AG08395 (cell line): ENCODE measurements at regions not wholly inside any gene's neighbourhood (a gene's known extent, or its start where the extent isn't known, plus 50 kb on each side); places are given as distances from the start of the nearest gene placed in this dataset.

Experiments
- DNase-seq: peaks from one replicate; pipeline ENCODE4 v3.0.0; 2012; ENCODE audit warnings: mixed read lengths, low spot score

DNA sequence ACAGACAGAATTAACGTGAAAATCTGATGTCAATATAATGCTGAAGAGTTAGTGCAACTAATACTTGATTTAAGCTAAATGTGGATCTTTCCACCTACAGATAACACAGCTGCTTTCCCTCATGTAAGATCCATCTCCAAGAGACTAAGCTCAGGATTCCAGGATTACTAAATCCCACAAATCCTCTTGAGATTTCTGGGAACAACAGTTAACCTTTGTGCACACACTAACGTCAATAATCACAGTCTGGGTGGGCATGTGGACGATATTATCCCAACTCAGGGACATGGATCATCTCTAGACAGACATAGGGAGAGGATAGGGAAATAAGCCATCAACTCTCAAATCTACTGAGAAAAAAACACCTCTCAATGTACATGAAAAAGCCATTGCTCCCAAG is 432.6 kb downstream of the SATB2 start:
- no peak for DNase-seq

DNA sequence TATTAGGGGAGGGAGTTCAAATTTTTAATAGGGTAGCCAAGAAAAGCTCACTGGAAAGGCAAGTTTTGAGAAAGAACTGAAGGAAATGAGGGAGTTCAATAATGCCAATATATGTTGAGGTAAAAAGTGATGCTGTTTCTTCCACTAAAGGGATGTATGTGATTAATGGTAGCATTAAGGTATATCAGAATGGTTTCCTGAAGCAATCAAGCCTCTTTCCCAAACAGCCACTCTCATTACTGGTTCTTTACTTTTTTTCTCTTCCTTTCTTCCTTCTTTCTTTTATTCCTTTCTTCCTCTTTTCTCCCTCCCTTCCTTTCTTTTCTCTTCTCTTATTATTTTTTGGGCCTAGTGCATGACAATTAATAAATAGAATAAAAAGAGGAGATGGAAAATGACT is 433.5 kb downstream of the SATB2 start:
- no peak for DNase-seq

DNA sequence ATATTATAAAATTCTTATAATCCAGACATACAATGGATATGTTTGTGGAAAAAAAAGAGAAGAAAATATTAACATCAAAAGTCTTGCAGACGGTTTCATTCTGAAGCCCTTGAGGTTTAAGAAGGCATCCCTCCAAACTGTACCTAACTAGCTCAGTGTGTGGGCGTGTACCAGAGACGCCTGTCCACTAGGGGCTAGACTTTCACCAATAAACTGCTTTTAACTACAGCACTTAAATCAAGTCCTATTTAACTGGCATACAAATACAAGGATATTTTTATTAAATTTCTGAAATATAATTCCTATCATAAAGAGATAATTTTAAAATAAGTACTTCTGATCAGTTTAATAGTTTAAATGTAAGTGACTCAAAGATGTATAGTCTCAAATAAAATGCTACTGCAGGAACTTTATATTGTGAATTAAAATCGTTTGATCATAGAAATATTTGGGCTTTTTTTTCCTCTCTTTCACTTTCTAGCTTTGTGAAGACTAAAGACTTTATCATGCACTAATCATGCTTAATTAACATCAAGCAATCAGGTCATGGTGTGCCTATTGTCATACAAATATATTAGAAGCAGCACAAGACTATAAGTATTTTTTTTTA is 437.7 kb downstream of the SATB2 start:
- peak; percentile 44 for DNase-seq

DNA sequence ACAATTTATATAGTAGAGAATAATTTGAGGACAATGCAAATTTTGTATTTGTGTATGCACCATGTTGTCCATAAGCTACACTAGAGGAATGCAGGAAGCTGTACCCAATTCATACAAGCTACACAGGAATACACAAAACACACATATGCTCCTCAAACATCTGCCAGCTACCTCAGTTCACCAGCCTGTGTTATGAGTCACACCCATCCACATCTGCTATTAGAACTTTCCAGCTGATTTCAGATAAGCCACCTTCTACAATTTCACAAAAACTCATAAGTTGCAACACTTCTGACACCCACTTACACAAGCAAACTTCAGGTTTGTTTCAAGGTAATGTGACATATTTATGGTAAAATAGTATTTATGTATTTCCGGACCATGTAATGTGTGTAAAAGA is 438.9 kb downstream of the SATB2 start:
- no peak for DNase-seq

DNA sequence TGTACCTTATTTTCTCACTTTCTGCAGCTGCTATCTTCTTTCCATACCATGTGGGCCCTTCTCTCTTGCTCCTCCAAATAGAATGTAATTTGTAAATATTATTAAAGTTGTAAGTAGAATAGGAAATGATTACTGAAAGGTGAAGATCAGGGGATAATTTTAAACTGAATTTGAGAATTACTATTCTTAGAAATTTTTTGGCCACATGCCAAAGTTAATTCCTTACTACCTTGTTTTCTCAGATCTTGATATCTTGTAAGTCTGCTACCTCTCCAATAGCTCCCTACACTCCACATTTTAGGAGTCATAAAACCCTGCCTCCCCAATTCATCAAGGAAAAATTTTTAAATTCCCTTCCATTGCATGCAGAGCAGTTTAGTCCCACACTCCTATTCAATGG is 442.7 kb downstream of the SATB2 start:
- DNase-seq = no peak

DNA sequence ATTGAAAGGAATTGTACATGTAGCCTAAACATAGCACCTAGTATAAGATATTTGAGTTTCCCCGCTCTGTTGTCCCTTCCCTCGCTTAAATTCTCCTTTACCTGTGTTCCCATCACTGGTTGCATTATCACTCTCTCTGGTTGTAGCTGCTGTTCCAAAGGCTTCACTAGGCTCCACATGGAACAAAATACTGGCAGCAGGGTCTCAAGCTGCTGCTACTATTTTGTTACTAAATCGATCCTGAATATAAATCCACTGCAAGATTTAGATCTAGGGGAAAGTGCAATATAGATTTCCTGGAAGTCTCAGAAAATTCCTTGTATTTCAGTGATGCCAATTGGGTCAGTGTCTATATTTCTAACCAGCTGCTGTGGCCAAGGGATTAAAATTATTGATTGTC is 443.5 kb downstream of the SATB2 start:
- no peak for DNase-seq

DNA sequence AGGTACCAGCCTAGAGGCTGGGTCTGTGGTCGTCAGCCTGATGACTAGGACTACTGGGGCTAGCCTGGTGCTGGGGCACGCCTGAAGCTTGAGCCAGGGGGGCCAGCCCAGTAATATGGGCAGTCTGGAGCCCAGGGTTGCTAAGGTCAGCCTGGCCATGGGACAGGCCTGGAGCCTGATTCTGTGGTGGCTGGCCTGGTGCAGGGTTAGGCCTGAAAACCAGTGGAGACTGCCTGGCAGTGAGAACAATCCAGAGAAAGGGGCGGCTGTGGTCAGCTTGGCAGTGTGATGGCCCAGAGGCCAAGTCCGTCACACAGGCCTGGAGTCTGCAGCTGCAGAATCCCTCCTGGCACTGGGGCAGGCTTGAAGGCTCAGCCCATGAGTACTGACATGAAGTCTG is 445.8 kb downstream of the SATB2 start:
- DNase-seq = no peak

DNA sequence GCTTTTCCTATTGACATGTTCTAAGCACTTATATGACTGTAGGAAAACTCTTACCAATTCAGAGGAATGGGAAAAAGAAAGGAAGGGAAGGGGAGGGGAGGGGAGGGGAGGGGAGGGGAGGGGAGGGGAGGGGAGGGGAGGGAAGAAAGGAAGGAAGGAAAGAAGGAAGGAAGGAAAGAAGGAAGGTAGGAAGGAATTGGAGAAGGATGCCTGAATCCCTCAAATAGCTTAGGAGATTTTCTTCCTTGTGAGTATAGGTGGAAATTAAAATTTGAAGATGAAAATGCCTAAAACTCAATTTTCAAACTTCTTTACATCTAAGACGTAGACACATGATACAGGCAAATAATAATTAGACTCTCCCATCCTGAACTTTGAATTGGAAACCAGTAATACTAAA is 463.1 kb downstream of the SATB2 start:
- no peak for DNase-seq

DNA sequence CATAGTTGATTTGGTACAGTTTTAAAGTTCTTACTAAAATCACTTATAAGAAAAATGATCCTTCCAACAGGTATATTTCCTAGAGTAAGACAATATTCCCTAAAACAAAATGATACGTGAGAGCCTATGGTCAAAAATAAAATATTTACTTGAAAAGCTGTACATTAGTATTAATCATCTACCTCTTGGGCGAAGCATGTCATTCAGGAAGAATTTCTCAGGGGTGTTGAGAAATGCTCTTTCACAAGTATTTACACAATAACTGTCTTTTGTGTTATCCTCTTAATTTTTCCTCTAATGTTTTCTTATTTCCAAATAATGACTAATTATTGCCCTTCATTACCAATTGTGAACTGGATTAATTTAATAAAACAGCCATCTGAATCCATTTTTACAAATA is 466.3 kb downstream of the SATB2 start:
- DNase-seq = no peak

DNA sequence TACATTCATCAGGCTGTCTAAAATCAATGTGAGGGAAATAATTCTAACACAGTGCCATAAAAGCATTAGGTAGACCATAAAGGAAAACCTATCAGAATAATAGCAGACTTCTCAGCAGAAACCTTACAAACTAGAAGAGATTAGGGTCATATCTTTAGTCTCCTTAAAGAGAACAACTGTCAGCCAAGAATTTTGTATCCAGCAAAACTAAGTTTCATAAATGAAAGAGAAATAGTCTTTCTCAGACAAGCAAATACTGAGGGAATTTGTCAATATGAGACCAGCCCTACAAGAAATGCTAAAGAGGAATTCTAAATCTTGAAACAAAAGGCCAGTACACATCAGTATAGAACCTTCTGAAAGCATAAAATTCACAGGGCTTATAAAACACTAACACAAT is 482.0 kb downstream of the SATB2 start:
- DNase-seq = no peak

DNA sequence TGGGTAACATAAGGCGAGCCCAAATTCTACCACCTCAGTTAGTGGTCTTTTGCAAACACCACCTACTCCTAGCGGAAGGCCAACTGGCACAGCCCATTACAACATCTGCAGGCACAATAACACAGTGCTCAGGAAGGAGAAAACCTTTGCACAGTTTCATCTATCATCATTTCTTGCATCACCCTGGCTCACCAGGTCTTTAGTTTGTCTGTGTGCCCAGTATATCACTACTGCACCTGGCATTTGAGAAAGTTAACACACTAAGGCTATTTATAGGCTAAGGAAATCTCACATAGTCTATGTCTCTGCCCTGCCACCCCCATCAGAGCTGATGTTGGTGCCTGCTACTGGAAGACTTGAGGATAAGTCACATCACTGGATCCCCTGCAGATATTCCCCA is 484.0 kb downstream of the SATB2 start:
- no peak for DNase-seq

DNA sequence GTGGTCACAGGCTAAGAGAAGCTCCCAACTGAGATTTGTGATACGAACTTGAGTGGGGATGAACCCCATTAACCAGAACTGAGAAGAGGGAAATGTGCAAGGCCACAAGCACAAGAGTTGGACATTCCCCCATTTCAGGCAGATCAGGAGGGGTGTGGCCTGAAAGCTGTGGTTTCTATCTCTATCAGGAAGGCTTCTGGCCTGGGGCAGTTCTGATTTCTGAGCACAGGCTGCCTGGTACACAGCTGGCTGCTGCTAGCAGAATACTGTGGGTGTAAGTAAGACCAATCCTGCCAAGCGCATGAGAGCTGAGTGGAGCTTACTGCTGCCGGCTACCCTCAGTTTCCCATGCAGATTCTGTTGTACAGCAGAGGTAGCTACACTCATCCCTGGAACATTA is 484.6 kb downstream of the SATB2 start:
- no peak for DNase-seq

DNA sequence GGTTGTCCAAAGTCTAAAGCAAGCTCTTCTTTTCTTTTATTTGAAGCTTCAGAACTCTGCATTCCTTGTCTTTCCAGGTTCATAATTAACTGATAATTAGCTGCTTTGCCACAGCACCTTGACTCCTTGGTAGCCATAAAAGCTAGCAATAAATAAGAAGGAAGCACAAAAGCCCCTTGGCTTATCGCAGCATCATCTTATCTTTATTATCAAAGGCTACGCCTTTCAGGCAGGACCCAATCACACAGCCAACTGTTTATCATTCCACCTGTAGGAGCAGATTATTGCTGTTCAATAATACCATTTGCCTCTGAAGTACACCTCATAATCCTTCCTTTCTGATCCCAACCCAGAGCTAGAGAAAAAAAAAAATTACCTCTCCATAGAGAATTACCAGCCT is 489.2 kb downstream of the SATB2 start:
- no peak for DNase-seq

DNA sequence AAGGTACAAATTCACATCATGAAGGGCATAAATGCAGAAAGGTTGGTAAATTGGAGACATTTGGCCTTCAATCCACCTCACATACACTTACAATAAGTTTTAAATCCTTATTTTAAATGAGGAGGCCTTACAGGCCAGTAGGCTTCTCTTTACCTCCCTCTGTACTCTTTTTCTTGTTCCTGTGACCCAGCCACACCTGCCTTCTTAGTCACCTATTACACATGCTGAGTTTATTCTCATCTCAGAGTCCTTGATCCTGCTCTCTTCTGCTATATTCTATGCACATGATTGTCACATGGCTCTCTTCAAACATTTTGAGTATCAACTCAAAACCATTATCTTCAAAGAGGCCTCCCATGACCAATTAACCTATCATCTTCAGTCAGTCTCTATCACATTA is 491.5 kb downstream of the SATB2 start:
- DNase-seq = no peak

DNA sequence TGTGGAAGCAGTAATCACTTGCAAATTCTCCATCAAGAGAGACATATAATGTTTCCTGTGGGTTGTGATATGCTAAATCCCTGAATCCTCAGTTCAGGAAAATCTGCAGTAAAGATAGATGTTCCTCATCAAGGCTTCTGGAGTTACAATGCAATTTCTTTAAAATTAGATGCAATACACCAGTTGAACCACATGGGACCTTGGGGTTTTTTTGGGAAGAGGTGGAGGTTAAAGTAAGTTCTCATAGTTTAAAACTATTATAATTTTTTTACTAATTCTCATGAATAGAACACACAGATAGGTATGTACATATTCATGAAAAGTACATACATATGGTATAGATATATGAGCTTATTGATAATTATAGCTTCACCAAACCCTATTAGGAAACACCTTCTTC is 496.2 kb downstream of the SATB2 start:
- DNase-seq = no peak

DNA sequence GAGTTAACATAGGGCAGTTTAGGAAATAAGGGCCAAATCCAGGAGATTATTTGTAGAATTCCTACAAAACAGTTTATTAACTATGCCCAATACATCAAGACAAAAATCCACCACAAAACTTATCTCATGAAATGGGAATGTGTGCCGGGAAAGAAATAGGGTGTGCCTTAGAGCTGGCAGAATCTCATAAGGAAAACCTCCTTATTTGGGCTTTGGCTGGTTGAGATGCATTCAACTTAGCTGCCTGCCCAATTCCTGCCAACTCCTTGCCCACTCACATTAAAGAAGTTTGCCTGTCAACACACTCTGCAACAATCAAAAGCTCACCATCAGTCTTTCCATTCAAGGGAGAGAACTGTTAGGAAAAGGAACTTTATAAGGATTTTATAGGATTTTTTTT is 500.6 kb downstream of the SATB2 start:
- DNase-seq = no peak

DNA sequence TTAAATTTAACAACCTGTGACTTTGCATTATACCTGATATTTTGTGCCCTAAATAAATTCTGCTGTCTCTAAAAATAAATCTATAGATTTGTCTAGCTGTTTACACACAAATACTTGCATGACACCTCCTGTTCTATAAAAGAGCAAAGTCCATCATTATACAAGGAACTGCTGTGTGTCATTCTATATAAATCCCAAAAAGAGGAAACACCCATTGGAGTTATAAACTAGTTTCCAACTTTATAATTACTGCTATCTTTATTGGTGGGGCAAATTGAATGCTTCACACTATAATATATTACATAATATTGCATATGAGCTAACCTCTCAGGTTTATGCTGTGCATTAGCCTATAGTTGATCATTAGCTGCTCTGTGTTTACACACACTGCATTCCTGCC is 504.4 kb downstream of the SATB2 start:
- no peak for DNase-seq

DNA sequence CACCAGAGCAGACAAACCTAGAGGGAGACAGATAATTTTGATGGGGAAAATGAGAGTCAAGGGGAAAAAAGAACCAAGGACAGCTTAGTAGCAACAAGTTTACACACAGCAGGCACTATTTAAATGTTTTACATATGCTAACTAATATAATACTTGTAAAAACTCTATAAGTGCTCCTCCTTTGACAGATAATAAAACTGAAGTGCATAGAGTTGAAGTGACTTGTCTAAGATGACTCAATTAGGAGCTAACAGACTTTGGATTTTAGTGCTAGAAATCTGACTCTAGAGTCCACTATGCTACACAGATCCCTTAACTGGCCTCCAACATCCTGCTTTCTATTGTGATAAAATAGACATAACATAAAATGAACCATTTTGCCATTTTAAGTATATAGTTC is 506.9 kb downstream of the SATB2 start:
- no peak for DNase-seq

DNA sequence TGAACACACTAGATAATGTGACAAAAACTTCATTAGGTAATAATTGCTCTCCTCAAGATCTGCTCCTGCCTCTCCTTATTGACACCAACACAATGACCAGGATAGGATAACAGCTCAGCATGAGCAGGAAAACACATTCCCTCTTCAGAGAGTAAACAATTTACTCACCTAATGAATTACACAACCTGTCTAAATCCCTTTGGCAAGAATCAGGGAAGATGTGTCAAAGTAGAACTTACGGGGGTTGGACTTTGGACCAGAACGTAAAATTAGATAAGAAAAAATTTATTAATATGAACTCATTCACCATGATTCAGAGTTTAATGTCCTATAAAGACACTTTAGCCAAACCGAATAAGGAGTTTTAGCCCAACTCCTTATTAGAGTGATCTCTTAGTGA is 512.2 kb downstream of the SATB2 start:
- DNase-seq = no peak

DNA sequence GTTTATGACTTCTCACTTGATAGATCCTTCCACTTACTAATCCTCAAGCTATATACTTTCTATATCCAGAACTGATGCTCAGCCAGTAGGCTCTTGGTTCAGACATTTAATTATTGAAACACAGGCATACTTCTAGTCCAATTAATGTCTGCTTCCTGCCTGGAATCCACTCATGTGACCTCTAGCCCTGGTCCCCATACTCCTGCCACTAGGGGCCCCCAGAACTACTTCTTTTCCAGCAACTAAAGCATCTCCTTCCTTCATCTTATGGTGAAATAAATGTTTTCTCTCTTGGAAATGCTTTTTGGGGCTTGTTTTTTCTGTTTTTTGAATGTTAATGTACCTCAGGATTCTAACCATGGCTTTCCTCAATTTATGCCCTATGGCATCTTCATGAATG is 527.6 kb downstream of the SATB2 start:
- peak; percentile 8 for DNase-seq

DNA sequence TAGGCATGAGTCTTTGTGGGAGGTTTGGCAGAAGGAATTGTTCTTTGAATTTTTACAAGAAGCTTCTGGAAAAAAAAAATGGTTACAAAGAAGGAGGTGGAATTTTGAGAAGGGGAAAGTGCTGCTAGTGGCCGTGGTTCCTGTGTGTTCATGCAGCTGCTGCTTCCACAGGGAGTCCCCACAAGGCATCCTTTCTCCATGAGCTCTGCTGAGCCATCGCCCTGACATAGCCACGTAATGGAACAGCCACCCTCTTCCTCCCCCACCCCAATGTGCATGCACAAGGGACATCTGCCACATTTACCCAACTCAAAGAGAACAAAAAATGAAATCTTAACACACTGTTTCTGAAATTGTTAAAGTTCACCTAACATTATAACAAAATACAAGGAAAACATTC is 529.7 kb downstream of the SATB2 start:
- DNase-seq = no peak

DNA sequence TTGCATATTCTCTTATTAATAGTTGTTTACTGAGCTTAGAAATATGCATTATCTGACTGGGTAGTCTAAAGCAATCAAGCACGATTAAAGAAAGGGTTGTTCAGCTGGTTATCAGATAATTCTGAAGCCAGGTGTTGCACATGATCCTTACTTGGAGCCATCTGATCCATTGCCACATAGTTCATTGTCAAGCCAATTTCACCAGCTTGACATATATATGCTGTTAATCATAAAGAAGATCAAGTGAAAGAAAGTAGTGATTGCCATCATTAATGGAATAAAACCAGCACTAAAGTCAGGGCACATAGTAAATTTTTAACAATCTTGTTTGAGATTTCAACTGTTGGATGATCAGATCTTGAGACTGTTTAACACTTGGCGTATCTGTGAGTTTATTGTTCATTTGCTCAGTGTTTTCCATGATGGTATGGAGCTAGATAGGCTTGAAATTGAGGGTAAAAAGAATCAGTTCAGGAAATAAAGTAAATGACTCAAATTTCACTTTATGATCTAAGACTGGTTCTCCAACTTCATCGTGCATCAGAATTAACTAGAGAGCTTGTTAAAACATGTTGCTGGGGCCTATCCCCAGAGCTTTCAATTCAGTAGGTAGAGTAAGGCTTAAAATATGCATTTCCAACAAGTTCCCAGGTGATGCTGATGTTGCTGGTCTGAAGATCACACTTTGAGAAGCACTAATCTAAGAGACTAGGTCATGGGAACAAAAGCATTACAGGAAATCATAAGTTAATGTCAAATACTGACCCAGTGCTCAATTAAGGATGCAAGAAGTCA is 539.6 kb downstream of the SATB2 start:
- no peak for DNase-seq

DNA sequence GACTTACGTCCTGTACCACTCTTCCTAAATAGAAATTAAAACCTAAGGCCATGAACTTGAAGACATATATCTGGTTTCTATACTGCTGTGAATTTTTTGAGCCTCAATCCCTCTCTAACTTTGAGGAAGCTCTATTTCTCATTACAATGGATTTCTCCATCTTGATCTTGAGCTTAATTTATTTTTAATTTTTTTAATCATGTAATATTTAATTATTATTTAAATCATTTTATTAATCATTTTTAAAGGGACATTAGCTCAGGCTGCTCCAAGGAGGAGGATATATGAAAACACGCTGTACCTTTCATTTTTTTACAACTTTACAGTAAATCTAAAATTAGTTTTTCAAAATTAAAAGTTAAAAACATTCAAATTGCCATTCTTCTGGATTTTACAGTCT is 540.5 kb downstream of the SATB2 start:
- DNase-seq = no peak

DNA sequence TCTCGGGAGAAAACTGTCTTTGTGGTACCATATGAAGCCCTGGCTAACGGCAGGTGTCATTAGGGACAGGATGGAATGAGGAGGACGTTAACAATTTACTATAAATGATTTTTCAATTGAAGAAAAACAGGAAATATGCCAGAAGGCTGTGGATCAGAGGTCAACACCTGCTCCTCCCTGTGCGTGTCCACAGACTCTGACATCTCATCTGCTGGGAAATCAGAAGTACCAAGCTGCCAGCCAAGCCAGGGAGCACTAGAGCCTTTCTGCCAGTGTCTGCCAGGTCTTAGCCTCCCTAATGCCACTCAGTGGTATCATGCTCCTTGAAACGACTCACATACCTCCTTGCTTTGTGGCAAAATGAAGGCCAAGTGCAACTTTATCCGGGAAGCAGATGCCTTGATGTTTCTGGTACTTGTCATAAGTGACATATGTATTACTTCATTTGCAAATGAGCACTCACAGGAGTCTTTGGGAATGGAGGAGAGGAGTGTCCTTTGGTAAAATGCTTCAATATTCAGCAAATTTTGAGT is 541.1 kb downstream of the SATB2 start:
- no peak for DNase-seq
